Memory B cell (primary cell): ENCODE measurements at regions not wholly inside any gene's neighbourhood (a gene's known extent, or its start where the extent isn't known, plus 50 kb on each side); places are given as distances from the start of the nearest gene placed in this dataset.

Experiments used
- ATAC-seq: fragments of 150-1000 bp; cut with Tn5 transposase; 2 replicates; pipeline ENCODE4 v1.10.0; 2021; ENCODE audit warnings: low read depth, mild to moderate bottlenecking, moderate library complexity
- DNase-seq, 2 donors: peaks; one replicate each; pipeline ENCODE4 v3.0.0; 2022; ENCODE audit warnings: low spot score in 2 of 2
- H3K27ac Mint-ChIP-seq: one replicate; pipeline ENCODE4 v1.8.0; 2022; ENCODE audit warnings: mild to moderate bottlenecking, moderate library complexity, mixed read lengths
- H3K27me3 Mint-ChIP-seq: one replicate; pipeline ENCODE4 v1.8.0; 2022; ENCODE audit warnings: mixed read lengths
- H3K36me3 Mint-ChIP-seq: one replicate; pipeline ENCODE4 v1.8.0; 2022; ENCODE audit warnings: mild to moderate bottlenecking, mixed read lengths
- H3K4me1 Mint-ChIP-seq: one replicate; pipeline ENCODE4 v1.8.0; 2022; ENCODE audit warnings: mixed read lengths
- H3K4me3 Mint-ChIP-seq: one replicate; pipeline ENCODE4 v1.8.0; 2022; ENCODE audit warnings: mild to moderate bottlenecking, moderate library complexity, mixed read lengths
- H3K9me3 Mint-ChIP-seq: one replicate; pipeline ENCODE4 v1.8.0; 2022; ENCODE audit warnings: mixed read lengths

- Mint-ChIP-seq H3K27me3 (peaks cover 4% of the 10 kb centered on the region), H3K4me1 (no peaks in the 10 kb centered on the region), H3K4me3 (no peak overlapping the region), H3K27ac (peak overlapping the region; percentile 2), H3K36me3 (no peaks in the 10 kb centered on the region), H3K9me3 (peaks cover 8% of the 10 kb centered on the region)
- no peak for ATAC-seq
- no peak for DNase-seq
These were observed 334.3 kb downstream of the AACS start for GRCh38 chr12:125399489-125399888.

GRCh38 chr12:125402874-125403789 lies 337.9 kb downstream of the AACS start:
- H3K9me3 Mint-ChIP-seq, result peaks cover 3% of the 10 kb centered on the region
- ATAC-seq, result no peak
- H3K27me3 Mint-ChIP-seq, result peaks cover 6% of the 10 kb centered on the region
- peaks cover 3% of the 10 kb centered on the region for H3K4me1 Mint-ChIP-seq
- DNase-seq, result no peak
- no peak overlapping the region for H3K27ac Mint-ChIP-seq
- no peaks in the 10 kb centered on the region for H3K36me3 Mint-ChIP-seq
- no peak overlapping the region for H3K4me3 Mint-ChIP-seq

GRCh38 chr12:125403843-125404242 lies 338.6 kb downstream of the AACS start:
- Mint-ChIP-seq H3K9me3 (peaks cover 3% of the 10 kb centered on the region), H3K27me3 (peaks cover 6% of the 10 kb centered on the region), H3K36me3 (no peaks in the 10 kb centered on the region), H3K4me1 (peaks cover 3% of the 10 kb centered on the region), H3K27ac (no peak overlapping the region), H3K4me3 (no peak overlapping the region)
- no peak for DNase-seq
- ATAC-seq, result no peak

- Mint-ChIP-seq H3K4me3 (no peak overlapping the region), H3K27me3 (peaks cover 6% of the 10 kb centered on the region), H3K4me1 (peaks cover 3% of the 10 kb centered on the region), H3K9me3 (peaks cover 2% of the 10 kb centered on the region), H3K27ac (no peak overlapping the region), H3K36me3 (peaks cover 2% of the 10 kb centered on the region)
- DNase-seq (no peak), ATAC-seq (peak; percentile 49)
These were observed 340.9 kb downstream of the AACS start for GRCh38 chr12:125406131-125406530.

GRCh38 chr12:125408718-125409117 lies 343.5 kb downstream of the AACS start:
- Mint-ChIP-seq H3K27ac (no peak overlapping the region), H3K27me3 (peaks cover 4% of the 10 kb centered on the region), H3K9me3 (peaks cover 6% of the 10 kb centered on the region), H3K4me3 (no peak overlapping the region), H3K4me1 (peaks cover 3% of the 10 kb centered on the region), H3K36me3 (peaks cover 2% of the 10 kb centered on the region)
- DNase-seq, result no peak
- no peak for ATAC-seq

- no peak for ATAC-seq
- H3K27me3 Mint-ChIP-seq, result peaks cover 2% of the 10 kb centered on the region
- no peak overlapping the region for H3K27ac Mint-ChIP-seq
- no peak for DNase-seq
- H3K9me3 Mint-ChIP-seq, result peaks cover 6% of the 10 kb centered on the region
- no peaks in the 10 kb centered on the region for H3K4me1 Mint-ChIP-seq
- H3K4me3 Mint-ChIP-seq, result no peak overlapping the region
- peaks cover 2% of the 10 kb centered on the region for H3K36me3 Mint-ChIP-seq
These were observed 347.3 kb downstream of the AACS start for GRCh38 chr12:125412506-125412905.

GRCh38 chr12:125417446-125417845 lies 352.2 kb downstream of the AACS start:
- Mint-ChIP-seq H3K36me3 (no peaks in the 10 kb centered on the region), H3K27ac (no peak overlapping the region), H3K27me3 (peaks cover 2% of the 10 kb centered on the region), H3K9me3 (peaks cover 15% of the 10 kb centered on the region), H3K4me3 (no peak overlapping the region), H3K4me1 (no peaks in the 10 kb centered on the region)
- DNase-seq, result no peak
- ATAC-seq, result no peak

- H3K9me3 Mint-ChIP-seq, result peaks cover 12% of the 10 kb centered on the region
- no peaks in the 10 kb centered on the region for H3K36me3 Mint-ChIP-seq
- no peaks in the 10 kb centered on the region for H3K4me1 Mint-ChIP-seq
- peaks cover 2% of the 10 kb centered on the region for H3K27me3 Mint-ChIP-seq
- no peak overlapping the region for H3K27ac Mint-ChIP-seq
- no peak for ATAC-seq
- H3K4me3 Mint-ChIP-seq, result no peak overlapping the region
- no peak for DNase-seq
These were observed 353.8 kb downstream of the AACS start for GRCh38 chr12:125418902-125419564.

GRCh38 chr12:125424909-125425308 lies 359.7 kb downstream of the AACS start:
- Mint-ChIP-seq H3K36me3 (no peaks in the 10 kb centered on the region), H3K9me3 (peaks cover 12% of the 10 kb centered on the region), H3K27ac (no peak overlapping the region), H3K27me3 (no peaks in the 10 kb centered on the region), H3K4me1 (no peaks in the 10 kb centered on the region), H3K4me3 (no peak overlapping the region)
- no peak for ATAC-seq
- no peak for DNase-seq

GRCh38 chr12:125431516-125431915 lies 366.3 kb downstream of the AACS start:
- Mint-ChIP-seq H3K9me3 (peaks cover 2% of the 10 kb centered on the region), H3K4me1 (no peaks in the 10 kb centered on the region), H3K27ac (no peak overlapping the region), H3K36me3 (no peaks in the 10 kb centered on the region), H3K27me3 (peaks cover 7% of the 10 kb centered on the region), H3K4me3 (no peak overlapping the region)
- ATAC-seq (no peak), DNase-seq (no peak)

GRCh38 chr12:125434131-125434530 lies 368.9 kb downstream of the AACS start:
- Mint-ChIP-seq H3K4me1 (no peaks in the 10 kb centered on the region), H3K27me3 (peaks cover 7% of the 10 kb centered on the region), H3K9me3 (no peaks in the 10 kb centered on the region), H3K36me3 (no peaks in the 10 kb centered on the region), H3K4me3 (no peak overlapping the region), H3K27ac (no peak overlapping the region)
- ATAC-seq, result no peak
- DNase-seq, result no peak

- Mint-ChIP-seq H3K27me3 (peaks cover 7% of the 10 kb centered on the region), H3K9me3 (no peaks in the 10 kb centered on the region), H3K4me3 (no peak overlapping the region), H3K4me1 (no peaks in the 10 kb centered on the region), H3K36me3 (no peaks in the 10 kb centered on the region), H3K27ac (no peak overlapping the region)
- ATAC-seq (no peak), DNase-seq (no peak)
These were observed 369.8 kb downstream of the AACS start for GRCh38 chr12:125434936-125435443.

GRCh38 chr12:125435871-125436270 lies 370.6 kb downstream of the AACS start:
- H3K9me3 Mint-ChIP-seq, result no peaks in the 10 kb centered on the region
- no peak overlapping the region for H3K27ac Mint-ChIP-seq
- ATAC-seq (no peak), DNase-seq (no peak)
- no peaks in the 10 kb centered on the region for H3K4me1 Mint-ChIP-seq
- no peaks in the 10 kb centered on the region for H3K36me3 Mint-ChIP-seq
- peaks cover 7% of the 10 kb centered on the region for H3K27me3 Mint-ChIP-seq
- no peak overlapping the region for H3K4me3 Mint-ChIP-seq

- Mint-ChIP-seq H3K4me3 (no peak overlapping the region), H3K4me1 (no peaks in the 10 kb centered on the region), H3K9me3 (no peaks in the 10 kb centered on the region), H3K27me3 (peaks cover 6% of the 10 kb centered on the region), H3K27ac (no peak overlapping the region), H3K36me3 (no peaks in the 10 kb centered on the region)
- no peak for DNase-seq
- no peak for ATAC-seq
These were observed 371.5 kb downstream of the AACS start for GRCh38 chr12:125436686-125437085.
